Naive thymus-derived CD4-positive, alpha-beta T cell (primary cell): ENCODE measurements at regions not wholly inside any gene's neighbourhood (a gene's known extent, or its start where the extent isn't known, plus 50 kb on each side); places are given as distances from the start of the nearest gene placed in this dataset.
A peak's percentile ranks its signal among the peaks of the same experiment; 100 is the strongest.

Source experiments
- ATAC-seq: fragments of 150-1000 bp; cut with Tn5 transposase; 2 replicates; pipeline ENCODE4 v1.10.0; 2021; ENCODE audit warnings: mild to moderate bottlenecking, moderate library complexity
- CTCF ChIA-PET: fragments of 350-600 bp; sonication (Branson Sonifier 250); formaldehyde crosslinking; loops from one replicate; lab custom pipeline; 2021; ENCODE audit warnings: antibody characterized with exemption; lab: Charles Lee
- POLR2A ChIA-PET: fragments of 350-600 bp; sonication (Branson Sonifier 250); formaldehyde crosslinking; loops from one replicate; lab custom pipeline; 2021; ENCODE audit warnings: antibody characterized with exemption, inconsistent platforms; lab: Charles Lee
- DNase-seq, 9 donors: peaks; one replicate each; pipeline versions ENCODE4 v3.0.0 to v3.0.0-alpha.2; 2020 to 2022; ENCODE audit warnings: mixed read lengths in 1 of 9
- H3K27ac ChIP-seq: one replicate; pipeline ENCODE4 v1.7.0; 2013; ENCODE audit warnings: mild to moderate bottlenecking, low read depth, low read length, moderate library complexity
- H3K27me3 ChIP-seq, 2 donors: one replicate each; pipeline ENCODE4 v1.7.0; 2013; ENCODE audit warnings: low read length in 2 of 2, mild to moderate bottlenecking in 2 of 2, moderate library complexity in 2 of 2; ENCODE audit not compliant: control insufficient read depth in 2 of 2, insufficient read depth in 2 of 2
- H3K36me3 ChIP-seq, 3 experiments: 1 replicate in 2 of 3; 2 replicates in 1 of 3; pipeline ENCODE4 v1.7.0; 2013; ENCODE audit warnings: low read length in 3 of 3, mild to moderate bottlenecking in 3 of 3, moderate library complexity in 1 of 3; ENCODE audit not compliant: insufficient read depth in 3 of 3, control insufficient read depth in 2 of 3
- H3K4me1 ChIP-seq, 2 donors: one replicate each; pipeline ENCODE4 v1.7.0; 2013; ENCODE audit warnings: low read length in 2 of 2, mild to moderate bottlenecking in 2 of 2, moderate library complexity in 1 of 2; ENCODE audit not compliant: control insufficient read depth in 2 of 2, insufficient read depth in 2 of 2
- H3K4me3 ChIP-seq: 2 replicates; pipeline ENCODE4 v1.7.0; 2013; ENCODE audit warnings: mild to moderate bottlenecking, low read length
- H3K9me3 ChIP-seq, 3 experiments: 1 replicate in 2 of 3; 2 replicates in 1 of 3; pipeline ENCODE4 v1.7.0; 2013; ENCODE audit warnings: low read length in 3 of 3; ENCODE audit not compliant: control insufficient read depth in 2 of 3
- H3K27ac Mint-ChIP-seq, 9 donors: one replicate each; pipeline ENCODE4 v1.8.0; 2020 to 2022; ENCODE audit warnings: mixed read lengths in 9 of 9, mild to moderate bottlenecking in 8 of 9, moderate library complexity in 5 of 9, inconsistent platforms in 2 of 9
- H3K27me3 Mint-ChIP-seq, 5 donors: one replicate each; pipeline ENCODE4 v1.8.0; 2021 to 2022; ENCODE audit warnings: mixed read lengths in 5 of 5, mild to moderate bottlenecking in 1 of 5
- H3K36me3 Mint-ChIP-seq, 5 donors: one replicate each; pipeline ENCODE4 v1.8.0; 2020 to 2022; ENCODE audit warnings: mixed read lengths in 5 of 5, mild to moderate bottlenecking in 3 of 5, inconsistent platforms in 1 of 5
- H3K4me1 Mint-ChIP-seq, 7 donors: one replicate each; pipeline ENCODE4 v1.8.0; 2020 to 2022; ENCODE audit warnings: mixed read lengths in 7 of 7, mild to moderate bottlenecking in 3 of 7, inconsistent platforms in 1 of 7
- H3K4me3 Mint-ChIP-seq, 10 donors: one replicate each; pipeline ENCODE4 v1.8.0; 2020 to 2022; ENCODE audit warnings: mild to moderate bottlenecking in 10 of 10, mixed read lengths in 10 of 10, moderate library complexity in 6 of 10, inconsistent platforms in 2 of 10
- H3K9me3 Mint-ChIP-seq, 11 donors: one replicate each; pipeline ENCODE4 v1.8.0; 2020 to 2022; ENCODE audit warnings: mixed read lengths in 11 of 11, mild to moderate bottlenecking in 4 of 11, inconsistent platforms in 1 of 11, moderate library complexity in 1 of 11
- intact Hi-C, 2 donors: fragments of 100-400 bp; cut with micrococcal nuclease; formaldehyde crosslinking; loops; one replicate each; pipeline ENCODE4 v1.15.1; 2023

DNA sequence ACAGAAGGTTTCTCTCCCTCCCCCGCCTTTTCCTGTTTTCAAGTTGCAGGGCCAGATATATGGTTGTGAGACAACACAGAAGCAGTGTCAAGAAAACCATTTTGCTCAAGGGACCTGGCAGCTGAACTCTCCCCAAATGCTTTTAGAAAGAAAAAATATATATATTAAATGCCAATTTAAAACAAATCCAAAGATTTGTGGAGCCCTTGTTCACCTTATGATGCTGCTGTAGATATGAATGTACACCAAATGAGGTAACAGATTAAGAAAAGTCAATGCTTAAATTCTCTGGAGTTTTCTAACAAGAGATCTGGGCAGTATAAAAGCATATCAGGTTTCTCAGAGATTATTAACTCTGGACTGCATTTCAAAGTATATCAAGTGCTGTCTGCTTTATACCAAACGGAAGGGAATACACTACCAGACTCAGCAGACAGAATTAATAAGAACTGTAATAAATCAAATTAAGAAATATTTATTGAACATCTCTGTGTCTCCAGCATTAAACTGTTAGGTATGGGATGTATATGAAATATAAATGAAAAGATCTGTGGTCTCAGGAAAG lies 357.5 kb downstream of the HDGFL1 start:
- intact Hi-C loops, result no loop called here
- Histone ChIP-seq H3K4me1 (no peaks in the 10 kb centered on the region), H3K36me3 (no peaks in the 10 kb centered on the region), H3K27ac (no peak overlapping the region), H3K9me3 (no peaks in the 10 kb centered on the region), H3K27me3 (no peaks in the 10 kb centered on the region), H3K4me3 (no peak overlapping the region)
- peaks cover 0 to 5% (median 0%) of the 10 kb centered on the region in 7 donors for H3K4me1 Mint-ChIP-seq
- no peaks in the 10 kb centered on the region for H3K9me3 Mint-ChIP-seq
- no peak for DNase-seq
- POLR2A ChIA-PET, result no interaction called here
- no peak for ATAC-seq
- H3K36me3 Mint-ChIP-seq, result no peaks in the 10 kb centered on the region
- H3K4me3 Mint-ChIP-seq, result no peak overlapping the region
- no peak overlapping the region for H3K27ac Mint-ChIP-seq
- no peaks in the 10 kb centered on the region for H3K27me3 Mint-ChIP-seq
- CTCF ChIA-PET, result no interaction called here

DNA sequence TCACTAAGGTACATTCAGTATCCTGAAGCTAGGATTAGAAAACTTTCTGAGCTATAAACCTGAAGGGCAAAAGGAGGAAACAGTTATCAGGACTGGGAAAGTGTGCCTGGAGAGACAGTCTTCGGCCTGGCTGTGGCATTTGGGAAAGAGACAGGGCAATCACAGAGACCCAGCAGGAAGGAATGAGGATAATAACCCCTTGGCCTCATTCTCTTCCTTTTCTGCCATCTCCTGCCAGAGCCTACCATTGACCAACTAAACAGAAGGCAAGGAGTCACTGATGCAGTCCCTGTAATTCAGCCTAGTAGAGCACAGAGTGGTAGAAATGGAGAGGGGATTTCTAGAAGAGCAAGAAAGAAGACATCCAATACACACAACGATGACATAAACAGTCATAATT lies 359.4 kb downstream of the HDGFL1 start:
- no peaks in the 10 kb centered on the region for H3K27me3 Mint-ChIP-seq
- no peak overlapping the region for H3K27ac Mint-ChIP-seq
- Histone ChIP-seq H3K36me3 (no peaks in the 10 kb centered on the region), H3K4me1 (no peaks in the 10 kb centered on the region), H3K27ac (no peak overlapping the region), H3K4me3 (no peak overlapping the region), H3K27me3 (no peaks in the 10 kb centered on the region), H3K9me3 (no peaks in the 10 kb centered on the region)
- CTCF ChIA-PET, result no interaction called here
- intact Hi-C loops, result no loop called here
- POLR2A ChIA-PET, result no interaction called here
- ATAC-seq, result no peak
- DNase-seq, result no peak
- H3K4me3 Mint-ChIP-seq, result no peak overlapping the region
- H3K4me1 Mint-ChIP-seq, result peaks cover 0 to 5% (median 0%) of the 10 kb centered on the region in 7 donors
- no peaks in the 10 kb centered on the region for H3K36me3 Mint-ChIP-seq
- no peaks in the 10 kb centered on the region for H3K9me3 Mint-ChIP-seq

GRCh38 chr6:22929311-22929985 lies 360.1 kb downstream of the HDGFL1 start:
- Histone ChIP-seq H3K4me3 (no peak overlapping the region), H3K36me3 (no peaks in the 10 kb centered on the region), H3K27ac (no peak overlapping the region), H3K4me1 (no peaks in the 10 kb centered on the region), H3K9me3 (no peaks in the 10 kb centered on the region), H3K27me3 (no peaks in the 10 kb centered on the region)
- intact Hi-C loops, result no loop called here
- ATAC-seq, result peak; percentile 45
- CTCF ChIA-PET, result no interaction called here
- peaks cover 0 to 5% (median 0%) of the 10 kb centered on the region in 7 donors for H3K4me1 Mint-ChIP-seq
- POLR2A ChIA-PET, result no interaction called here
- H3K36me3 Mint-ChIP-seq, result no peaks in the 10 kb centered on the region
- no peaks in the 10 kb centered on the region for H3K9me3 Mint-ChIP-seq
- H3K27me3 Mint-ChIP-seq, result no peaks in the 10 kb centered on the region
- no peak for DNase-seq
- no peak overlapping the region for H3K27ac Mint-ChIP-seq
- H3K4me3 Mint-ChIP-seq, result no peak overlapping the region

GRCh38 chr6:22940581-22941290 lies 371.4 kb downstream of the HDGFL1 start:
- POLR2A ChIA-PET, result no interaction called here
- no peaks in the 10 kb centered on the region for H3K36me3 ChIP-seq
- H3K27me3 ChIP-seq, result no peaks in the 10 kb centered on the region
- no peak overlapping the region for H3K4me3 ChIP-seq
- Mint-ChIP-seq H3K36me3 (no peaks in the 10 kb centered on the region), H3K27me3 (peaks cover 0 to 9% (median 0%) of the 10 kb centered on the region in 5 donors), H3K4me1 (no peaks in the 10 kb centered on the region), H3K27ac (no peak overlapping the region), H3K4me3 (no peak overlapping the region), H3K9me3 (peaks cover 0 to 4% (median 0%) of the 10 kb centered on the region in 11 donors)
- H3K27ac ChIP-seq, result no peak overlapping the region
- no peaks in the 10 kb centered on the region for H3K4me1 ChIP-seq
- DNase-seq (no peak), ATAC-seq (no peak)
- CTCF ChIA-PET, result no interaction called here
- intact Hi-C loops, result no loop called here
- no peaks in the 10 kb centered on the region for H3K9me3 ChIP-seq

GRCh38 chr6:22942403-22942802 lies 373.0 kb downstream of the HDGFL1 start:
- no peak overlapping the region for H3K27ac Mint-ChIP-seq
- no peak for DNase-seq
- no peaks in the 10 kb centered on the region for H3K4me1 Mint-ChIP-seq
- peaks cover 0 to 4% (median 0%) of the 10 kb centered on the region in 11 donors for H3K9me3 Mint-ChIP-seq
- Histone ChIP-seq H3K4me3 (no peak overlapping the region), H3K27me3 (no peaks in the 10 kb centered on the region), H3K9me3 (no peaks in the 10 kb centered on the region), H3K36me3 (no peaks in the 10 kb centered on the region), H3K27ac (no peak overlapping the region), H3K4me1 (no peaks in the 10 kb centered on the region)
- H3K36me3 Mint-ChIP-seq, result no peaks in the 10 kb centered on the region
- ATAC-seq, result no peak
- H3K4me3 Mint-ChIP-seq, result no peak overlapping the region
- H3K27me3 Mint-ChIP-seq, result peaks cover 0 to 5% (median 0%) of the 10 kb centered on the region in 5 donors
- ChIA-PET CTCF (no interaction called here), POLR2A (no interaction called here)
- intact Hi-C loops, result no loop called here

GRCh38 chr6:22943327-22943726 lies 374.0 kb downstream of the HDGFL1 start:
- no peaks in the 10 kb centered on the region for H3K36me3 ChIP-seq
- ATAC-seq, result no peak

More at GRCh38 chr6:22943327-22943726, 374.0 kb downstream of the HDGFL1 start:
- DNase-seq, result no peak
- Histone ChIP-seq H3K27ac (no peak overlapping the region), H3K4me1 (no peaks in the 10 kb centered on the region), H3K4me3 (no peak overlapping the region), H3K9me3 (no peaks in the 10 kb centered on the region), H3K27me3 (no peaks in the 10 kb centered on the region)
- ChIA-PET POLR2A (no interaction called here), CTCF (no interaction called here)
- no peak overlapping the region for H3K4me3 Mint-ChIP-seq
- H3K27me3 Mint-ChIP-seq, result no peaks in the 10 kb centered on the region
- H3K9me3 Mint-ChIP-seq, result no peaks in the 10 kb centered on the region
- intact Hi-C loops, result no loop called here
- no peaks in the 10 kb centered on the region for H3K36me3 Mint-ChIP-seq
- H3K27ac Mint-ChIP-seq, result no peak overlapping the region
- no peaks in the 10 kb centered on the region for H3K4me1 Mint-ChIP-seq
